ENCODE measurements at regions not wholly inside any gene's neighbourhood (a gene's known extent, or its start where the extent isn't known, plus 50 kb on each side); places are given as distances from the start of the nearest gene placed in this dataset.

- TF ChIP-seq EGR1 (IDR thresholded peaks at IDR 0.05; ENCODE audit: low read depth) = no peak
- no peak for TF ChIP-seq CTCF (IDR thresholded peaks at IDR 0.05 in 2 of 3, conservative IDR thresholded peaks at IDR 0.05 in 1 of 3; ENCODE audit: borderline replicate concordance in 1 of 3, insufficient read depth in 1 of 3, low read depth in 2 of 3, low read length in 2 of 3)
- no peak for TF ChIP-seq POLR2AphosphoS5 (IDR thresholded peaks at IDR 0.05; ENCODE audit: low read depth, low read length)
- TF ChIP-seq JUND (IDR thresholded peaks at IDR 0.05) = no peak
- no peak for TF ChIP-seq FOSL1 (IDR thresholded peaks at IDR 0.05; ENCODE audit: low read depth)
- TF ChIP-seq EZH2 (IDR thresholded peaks at IDR 0.05) = no peak
- TF ChIP-seq EZH2phosphoT487 (IDR thresholded peaks at IDR 0.05; ENCODE audit: borderline replicate concordance) = no peak
- TF ChIP-seq POLR2A (IDR thresholded peaks at IDR 0.05; ENCODE audit: borderline replicate concordance, extremely low read depth, insufficient read depth, insufficient read length) = no peak
- TF ChIP-seq REST (IDR thresholded peaks at IDR 0.05; ENCODE audit: low read depth) = no peak
- no peak for TF ChIP-seq MAX (IDR thresholded peaks at IDR 0.05)
- no peak for TF ChIP-seq CEBPB (IDR thresholded peaks at IDR 0.05; ENCODE audit: low read depth)
- no peak for TF ChIP-seq YY1 (IDR thresholded peaks at IDR 0.05; ENCODE audit: extremely low read depth, insufficient replicate concordance, low read depth, low read length)
- TF ChIP-seq RAD21 (IDR thresholded peaks at IDR 0.05; ENCODE audit: low read depth) = no peak
- TF ChIP-seq CBX3 (IDR thresholded peaks at IDR 0.05; ENCODE audit: low read depth) = no peak
These were observed 918.4 kb upstream of the MANEA start for GRCh38 chr6:94658929-94659328.

All from HCT116 (cell line).